ENCODE measurements at regions not wholly inside any gene's neighbourhood (a gene's known extent, or its start where the extent isn't known, plus 50 kb on each side); places are given as distances from the start of the nearest gene placed in this dataset.

- DNase-seq (ENCODE audit: low read depth): no peak
- no peak for TF ChIP-seq CTCF (IDR thresholded peaks at IDR 0.05; ENCODE audit: insufficient read depth, low read length)
Measured at GRCh38 chr5:119829341-119829740, 200.0 kb downstream of the FAM170A start.

GRCh38 chr5:119833176-119833575, 203.8 kb downstream of the FAM170A start:
- H3K4me3 ChIP-seq (ENCODE audit: low read depth, low read length): no peak overlapping the region
- no peak for TF ChIP-seq CTCF (IDR thresholded peaks at IDR 0.05; ENCODE audit: insufficient read depth, low read length)
- no peak for DNase-seq (ENCODE audit: low read depth)

More at GRCh38 chr5:119829341-119829740, 200.0 kb downstream of the FAM170A start:
- H3K4me3 ChIP-seq (ENCODE audit: low read depth, low read length): no peak overlapping the region

- no peak for DNase-seq (ENCODE audit: low read depth)
- no peak for TF ChIP-seq CTCF (IDR thresholded peaks at IDR 0.05; ENCODE audit: insufficient read depth, low read length)
- no peak overlapping the region for H3K4me3 ChIP-seq (ENCODE audit: low read depth, low read length)
Measured at GRCh38 chr5:119840175-119840574, 210.8 kb downstream of the FAM170A start.

DNA sequence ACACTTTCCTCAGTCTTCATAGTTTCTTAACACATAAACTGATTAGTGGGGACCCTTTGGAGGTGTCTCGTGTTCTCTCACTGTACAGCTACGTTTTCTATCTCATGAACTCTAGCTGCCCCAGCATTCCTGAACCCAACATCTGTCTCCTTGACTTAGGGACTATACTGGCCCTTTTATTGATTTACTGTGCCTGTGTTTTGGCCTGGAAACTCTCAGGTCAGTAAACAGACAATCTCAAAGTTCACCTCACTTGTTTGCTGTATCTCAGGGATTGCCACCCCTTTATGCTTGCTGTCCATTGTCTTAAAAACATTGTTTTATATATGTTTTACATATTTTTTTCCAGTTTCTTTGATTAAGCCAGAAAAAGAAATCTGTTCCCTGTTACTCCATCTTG, 222.8 kb downstream of the FAM170A start:
- TF ChIP-seq CTCF (IDR thresholded peaks at IDR 0.05; ENCODE audit: insufficient read depth, low read length): no peak
- DNase-seq (ENCODE audit: low read depth): no peak

DNA sequence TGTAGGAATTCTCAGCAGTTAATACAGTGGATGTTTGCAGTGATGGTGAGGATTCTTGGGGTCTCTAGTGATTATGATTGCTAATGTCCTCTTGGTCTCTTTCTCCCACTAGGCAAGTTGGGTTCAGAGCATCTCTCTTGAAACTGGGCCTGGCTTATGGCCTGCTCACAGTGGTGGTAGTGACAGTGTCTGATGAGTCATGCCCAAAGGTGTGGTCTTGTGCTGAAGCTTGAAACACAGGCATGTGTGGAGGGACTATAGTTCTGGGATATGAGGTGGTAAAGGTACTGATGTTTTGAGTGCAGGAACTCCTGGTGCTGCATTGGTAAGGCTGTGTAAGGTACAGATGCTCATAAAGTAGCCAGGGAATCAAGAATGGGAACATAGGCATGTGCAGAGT, 231.1 kb downstream of the FAM170A start:
- H3K4me3 ChIP-seq (ENCODE audit: low read depth, low read length): no peak overlapping the region
- no peak for TF ChIP-seq CTCF (IDR thresholded peaks at IDR 0.05; ENCODE audit: insufficient read depth, low read length)
- no peak for DNase-seq (ENCODE audit: low read depth)

More for the DNA sequence above, 222.8 kb downstream of the FAM170A start:
- no peak overlapping the region for H3K4me3 ChIP-seq (ENCODE audit: low read depth, low read length)

DNA sequence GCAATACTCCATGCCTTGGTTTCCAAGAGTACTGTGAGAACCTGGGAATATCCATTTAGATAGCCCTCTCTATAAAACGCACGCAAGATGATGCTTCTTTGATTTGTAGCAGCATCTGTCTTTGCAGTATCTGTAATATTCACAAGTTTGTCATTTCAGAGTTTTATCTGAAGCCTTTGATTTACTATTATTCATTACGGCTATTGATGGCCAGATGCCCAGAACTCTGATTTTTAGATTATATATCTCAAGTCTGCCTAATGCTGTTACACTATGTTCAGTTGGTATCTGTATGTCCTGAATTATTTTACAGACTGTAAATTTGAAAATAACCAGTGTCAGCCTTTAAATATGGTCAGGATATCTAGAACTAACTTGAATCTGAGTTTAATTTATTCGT, 233.3 kb downstream of the FAM170A start:
- H3K4me3 ChIP-seq (ENCODE audit: low read depth, low read length): no peak overlapping the region
- TF ChIP-seq CTCF (IDR thresholded peaks at IDR 0.05; ENCODE audit: insufficient read depth, low read length): no peak
- no peak for DNase-seq (ENCODE audit: low read depth)

DNA sequence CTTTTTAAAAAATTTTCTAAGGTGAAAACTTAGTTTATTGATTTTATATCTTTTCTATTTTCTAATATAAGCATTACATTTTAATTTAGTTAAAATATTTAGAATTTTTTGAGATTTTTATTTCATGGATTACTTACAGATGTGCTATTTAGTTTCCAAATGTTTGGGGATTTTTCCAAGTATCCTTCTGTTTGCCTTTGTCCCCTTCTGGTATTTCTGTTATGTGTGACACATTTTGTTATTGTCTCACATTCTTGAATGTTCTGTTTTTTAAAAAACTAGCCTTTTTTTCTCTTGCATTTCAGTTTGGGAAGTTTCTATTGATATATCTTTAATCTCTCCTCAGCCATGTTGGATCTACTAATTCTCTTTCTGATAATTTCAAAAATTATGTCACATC, 234.9 kb downstream of the FAM170A start:
- H3K4me3 ChIP-seq (ENCODE audit: low read depth, low read length): no peak overlapping the region
- DNase-seq (ENCODE audit: low read depth): no peak
- TF ChIP-seq CTCF (IDR thresholded peaks at IDR 0.05; ENCODE audit: insufficient read depth, low read length): no peak

All from fibroblast of the aortic adventitia (primary cell).